AG10803 (cell line): ENCODE measurements at regions not wholly inside any gene's neighbourhood (a gene's known extent, or its start where the extent isn't known, plus 50 kb on each side); places are given as distances from the start of the nearest gene placed in this dataset.
"Not testable (repeated sequence)": the region's sequence is repeated elsewhere in the genome, so short reads cannot be mapped to it uniquely, and the experiment has no call there.

Experiments used
- DNase-seq: peaks from one replicate; pipeline ENCODE4 v3.0.0; 2010; ENCODE audit warnings: low read depth
- H3K4me3 ChIP-seq: 2 replicates; pipeline ENCODE4 v1.5.1; 2011; ENCODE audit warnings: mild to moderate bottlenecking, low read length, control low read depth
- CTCF ChIP-seq: conservative IDR thresholded peaks from 2 replicates; pipeline ENCODE4 v1.5.1; 2011; ENCODE audit warnings: mild to moderate bottlenecking, low read length, control low read depth, inconsistent platforms

GRCh38 chr4:129248621-129249020 lies 152.7 kb downstream of the C4orf33 start:
- H3K4me3 ChIP-seq = no peak overlapping the region
- TF ChIP-seq CTCF = no peak
- DNase-seq = no peak

GRCh38 chr4:129254126-129254525 lies 158.2 kb downstream of the C4orf33 start:
- H3K4me3 ChIP-seq = no peak overlapping the region
- DNase-seq = no peak
- no peak for TF ChIP-seq CTCF

- DNase-seq = no peak
- no peak for TF ChIP-seq CTCF
- no peak overlapping the region for H3K4me3 ChIP-seq
These were observed 158.6 kb downstream of the C4orf33 start for GRCh38 chr4:129254526-129254925.

- H3K4me3 ChIP-seq = no peak overlapping the region
- no peak for TF ChIP-seq CTCF
- DNase-seq = no peak
These were observed 165.6 kb downstream of the C4orf33 start for GRCh38 chr4:129261584-129261983.

- no peak overlapping the region for H3K4me3 ChIP-seq
- no peak for DNase-seq
- TF ChIP-seq CTCF = no peak
These were observed 168.2 kb downstream of the C4orf33 start for GRCh38 chr4:129264008-129264657.

- no peak for TF ChIP-seq CTCF
- H3K4me3 ChIP-seq = no peak overlapping the region
- DNase-seq = no peak
These were observed 182.9 kb downstream of the C4orf33 start for GRCh38 chr4:129278868-129279267.

- DNase-seq = no peak
- H3K4me3 ChIP-seq = no peak overlapping the region
- no peak for TF ChIP-seq CTCF
These were observed 186.3 kb downstream of the C4orf33 start for GRCh38 chr4:129282293-129282692.

- DNase-seq, H3K4me3 ChIP-seq: not testable (repeated sequence)
These were observed 196.2 kb downstream of the C4orf33 start for GRCh38 chr4:129292194-129292593.
